ENCODE measurements at regions not wholly inside any gene's neighbourhood (a gene's known extent, or its start where the extent isn't known, plus 50 kb on each side); places are given as distances from the start of the nearest gene placed in this dataset.

DNA sequence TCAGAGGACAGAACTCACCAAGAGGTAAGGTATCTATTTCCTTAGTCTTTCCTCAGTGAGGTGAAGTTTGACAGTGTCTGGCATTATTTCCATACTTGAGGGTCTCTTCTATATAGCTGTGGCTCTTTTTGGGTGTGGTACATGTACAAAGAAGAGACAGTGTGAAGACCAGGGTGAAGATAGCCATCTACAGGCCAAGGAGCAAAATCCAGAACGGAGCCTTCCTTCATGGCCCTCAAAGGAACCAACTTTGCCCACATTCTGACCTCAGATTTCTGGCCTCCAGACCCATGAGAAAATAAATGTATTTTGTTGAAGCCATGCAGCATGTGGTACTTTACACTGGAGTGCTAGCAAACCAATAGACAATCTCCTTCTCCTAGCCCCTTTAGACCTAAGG, 858.5 kb upstream of the B3GALT2 start:
- no peak for FAIRE-seq
- dilution Hi-C loops (cut with MboI; ENCODE audit: extremely low pct_ligation_motif_present, low sequenced_read_pairs), result no loop called here

DNA sequence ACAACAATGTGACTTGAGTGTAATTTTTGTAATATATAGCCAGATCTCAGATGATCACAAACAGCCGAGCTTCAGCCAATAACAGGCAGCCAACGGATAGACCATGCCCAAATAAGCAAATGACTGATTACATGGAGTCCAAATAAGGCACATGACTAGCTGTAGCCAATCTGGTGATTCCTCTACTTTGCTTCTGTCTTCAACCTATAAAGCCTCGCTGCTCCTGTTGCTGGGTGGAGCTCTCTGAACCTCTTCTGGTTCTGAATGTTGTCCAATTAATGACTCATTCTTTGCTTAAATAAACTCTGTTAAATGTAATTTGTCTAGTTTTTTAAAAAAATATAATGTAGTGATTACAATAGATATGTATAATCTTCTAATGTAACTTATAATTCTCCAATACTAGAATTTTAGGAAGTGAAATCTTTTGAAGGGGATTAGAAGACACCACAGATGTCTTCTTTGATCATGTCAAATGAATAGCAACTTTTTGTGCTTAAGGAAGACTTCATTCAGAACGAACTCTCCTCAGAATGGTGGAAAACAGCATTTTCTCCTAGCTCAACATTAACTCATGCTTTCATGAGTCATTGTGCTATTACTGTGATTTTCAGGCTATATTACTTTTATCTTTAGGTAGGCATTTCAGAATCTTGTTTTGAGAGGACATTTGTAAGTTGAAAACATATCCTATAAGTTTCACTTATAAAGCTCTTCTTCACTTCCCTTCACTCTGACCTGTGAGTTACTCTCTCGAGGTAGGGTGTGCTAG, 857.8 kb upstream of the B3GALT2 start:
- CTCF ChIA-PET, result interaction anchor here (1.0 kb wide), 2 partner anchors 14 to 112 kb away, joined by 3 read pairs; no protein-coding TSS in a partner anchor
- no peak overlapping the region for H3K27ac ChIP-seq (ENCODE audit: insufficient read depth, low read depth, low read length)
- no peak for FAIRE-seq

More for the DNA sequence above, 858.5 kb upstream of the B3GALT2 start:
- H3K4me2 ChIP-seq (ENCODE audit: insufficient read depth, low read length), result no peak overlapping the region
- BruUV-seq (replicated peaks), result no TSS peak
- DNase-seq (ENCODE audit: low read depth, low spot score), result no peak
- no peak overlapping the region for H2AFZ ChIP-seq (ENCODE audit: low read depth, low read length)
- no peaks in the 10 kb centered on the region for H3K36me3 ChIP-seq (ENCODE audit: control insufficient read depth in 2 of 2, extremely low read depth in 1 of 2, insufficient read depth in 2 of 2, low read length in 2 of 2)
- H3K79me2 ChIP-seq (ENCODE audit: control insufficient read depth, insufficient read depth, low read length), result no peaks in the 10 kb centered on the region
- H3K9me1 ChIP-seq (replicated peaks; ENCODE audit: control insufficient read depth, extremely low read depth, insufficient read depth, low read length), result no peaks in the 10 kb centered on the region
- H3K4me1 ChIP-seq (ENCODE audit: control insufficient read depth, extremely low read depth, insufficient read depth, low read length), result peaks cover 8% of the 10 kb centered on the region
- H3K4me3 ChIP-seq (replicated peaks in 1 of 3; ENCODE audit: insufficient read depth in 1 of 3, low read depth in 1 of 3, low read length in 3 of 3), result no peak overlapping the region
- TF ChIP-seq FOS (IDR thresholded peaks at IDR 0.05; ENCODE audit: borderline replicate concordance, insufficient read depth, low read length) (no peak), POLR2AphosphoS5 (IDR thresholded peaks at IDR 0.05; ENCODE audit: insufficient read depth, low read depth, low read length) (no peak), POLR2A (IDR thresholded peaks at IDR 0.05; ENCODE audit: low read depth, low read length) (no peak), GATA2 (IDR thresholded peaks at IDR 0.05; ENCODE audit: insufficient read depth, insufficient read length, low read depth, low read length) (no peak), JUN (IDR thresholded peaks at IDR 0.05; ENCODE audit: borderline replicate concordance, insufficient read depth, insufficient read length, low read depth) (no peak)
- TF ChIP-seq, protein P1, sequence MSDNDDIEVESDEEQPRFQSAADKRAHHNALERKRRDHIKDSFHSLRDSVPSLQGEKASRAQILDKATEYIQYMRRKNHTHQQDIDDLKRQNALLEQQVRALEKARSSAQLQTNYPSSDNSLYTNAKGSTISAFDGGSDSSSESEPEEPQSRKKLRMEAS (IDR thresholded peaks at IDR 0.05; ENCODE audit: insufficient read depth, insufficient read length), result no peak
- H3K9ac ChIP-seq (replicated peaks; ENCODE audit: extremely low read depth, insufficient read depth, low read length), result no peak overlapping the region
- no peak overlapping the region for H3K27ac ChIP-seq (ENCODE audit: insufficient read depth, low read depth, low read length)
- H3K9me3 ChIP-seq (replicated peaks; ENCODE audit: control insufficient read depth, insufficient read depth, low read length), result no peaks in the 10 kb centered on the region
- H4K20me1 ChIP-seq (replicated peaks; ENCODE audit: control insufficient read depth, extremely low read depth, insufficient read depth, low read length), result no peaks in the 10 kb centered on the region
- H3K27me3 ChIP-seq (ENCODE audit: control insufficient read depth in 2 of 2, insufficient read depth in 2 of 2, low read length in 2 of 2), result no peaks in the 10 kb centered on the region
- CTCF ChIA-PET, result interaction anchor here (0.7 to 1.1 kb wide), 4 partner anchors 9 to 20 kb away, joined by 3 read pairs; no protein-coding TSS in a partner anchor
- intact Hi-C loops (cut with micrococcal nuclease), result no loop called here
- POLR2A ChIA-PET, result no interaction called here

More for the DNA sequence above, 857.8 kb upstream of the B3GALT2 start:
- intact Hi-C loops (cut with micrococcal nuclease) (no loop called here), dilution Hi-C loops (cut with MboI; ENCODE audit: extremely low pct_ligation_motif_present, low sequenced_read_pairs) (no loop called here)
- no peaks in the 10 kb centered on the region for H3K79me2 ChIP-seq (ENCODE audit: control insufficient read depth, insufficient read depth, low read length)
- H3K36me3 ChIP-seq (ENCODE audit: control insufficient read depth in 2 of 2, extremely low read depth in 1 of 2, insufficient read depth in 2 of 2, low read length in 2 of 2), result no peaks in the 10 kb centered on the region
- no peaks in the 10 kb centered on the region for H3K9me1 ChIP-seq (replicated peaks; ENCODE audit: control insufficient read depth, extremely low read depth, insufficient read depth, low read length)
- no peak overlapping the region for H3K9ac ChIP-seq (replicated peaks; ENCODE audit: extremely low read depth, insufficient read depth, low read length)
- no peak overlapping the region for H2AFZ ChIP-seq (ENCODE audit: low read depth, low read length)
- TF ChIP-seq, protein P2, sequence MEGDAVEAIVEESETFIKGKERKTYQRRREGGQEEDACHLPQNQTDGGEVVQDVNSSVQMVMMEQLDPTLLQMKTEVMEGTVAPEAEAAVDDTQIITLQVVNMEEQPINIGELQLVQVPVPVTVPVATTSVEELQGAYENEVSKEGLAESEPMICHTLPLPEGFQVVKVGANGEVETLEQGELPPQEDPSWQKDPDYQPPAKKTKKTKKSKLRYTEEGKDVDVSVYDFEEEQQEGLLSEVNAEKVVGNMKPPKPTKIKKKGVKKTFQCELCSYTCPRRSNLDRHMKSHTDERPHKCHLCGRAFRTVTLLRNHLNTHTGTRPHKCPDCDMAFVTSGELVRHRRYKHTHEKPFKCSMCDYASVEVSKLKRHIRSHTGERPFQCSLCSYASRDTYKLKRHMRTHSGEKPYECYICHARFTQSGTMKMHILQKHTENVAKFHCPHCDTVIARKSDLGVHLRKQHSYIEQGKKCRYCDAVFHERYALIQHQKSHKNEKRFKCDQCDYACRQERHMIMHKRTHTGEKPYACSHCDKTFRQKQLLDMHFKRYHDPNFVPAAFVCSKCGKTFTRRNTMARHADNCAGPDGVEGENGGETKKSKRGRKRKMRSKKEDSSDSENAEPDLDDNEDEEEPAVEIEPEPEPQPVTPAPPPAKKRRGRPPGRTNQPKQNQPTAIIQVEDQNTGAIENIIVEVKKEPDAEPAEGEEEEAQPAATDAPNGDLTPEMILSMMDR (IDR thresholded peaks at IDR 0.05; ENCODE audit: extremely low read depth in 1 of 2, insufficient read depth in 1 of 2, low read depth in 1 of 2, low read length in 2 of 2), result no peak
- TF ChIP-seq POLR2A (IDR thresholded peaks at IDR 0.05; ENCODE audit: low read depth, low read length) (no peak), MYC (IDR thresholded peaks at IDR 0.05; ENCODE audit: low read depth, low read length) (no peak), GATA2 (IDR thresholded peaks at IDR 0.05; ENCODE audit: insufficient read depth, insufficient read length, low read depth, low read length) (no peak), EZH2 (IDR thresholded peaks at IDR 0.05; ENCODE audit: borderline replicate concordance, low read depth, low read length, severe bottlenecking) (no peak), JUN (IDR thresholded peaks at IDR 0.05; ENCODE audit: borderline replicate concordance, insufficient read depth, insufficient read length, low read depth) (no peak), POLR2AphosphoS5 (IDR thresholded peaks at IDR 0.05; ENCODE audit: insufficient read depth, low read depth, low read length) (no peak), FOS (IDR thresholded peaks at IDR 0.05; ENCODE audit: borderline replicate concordance, insufficient read depth, low read length) (no peak)
- TF ChIP-seq, protein P1 (IDR thresholded peaks at IDR 0.05; ENCODE audit: insufficient read depth, insufficient read length), result no peak
- H3K4me1 ChIP-seq (ENCODE audit: control insufficient read depth, extremely low read depth, insufficient read depth, low read length), result peaks cover 8% of the 10 kb centered on the region
- no peaks in the 10 kb centered on the region for H4K20me1 ChIP-seq (replicated peaks; ENCODE audit: control insufficient read depth, extremely low read depth, insufficient read depth, low read length)
- DNase-seq (ENCODE audit: low read depth, low spot score), result no peak
- H3K4me3 ChIP-seq (replicated peaks in 1 of 3; ENCODE audit: insufficient read depth in 1 of 3, low read depth in 1 of 3, low read length in 3 of 3), result no peak overlapping the region
- H3K27me3 ChIP-seq (ENCODE audit: control insufficient read depth in 2 of 2, insufficient read depth in 2 of 2, low read length in 2 of 2), result no peaks in the 10 kb centered on the region
- H3K9me3 ChIP-seq (replicated peaks; ENCODE audit: control insufficient read depth, insufficient read depth, low read length), result no peaks in the 10 kb centered on the region
- H3K4me2 ChIP-seq (ENCODE audit: insufficient read depth, low read length), result no peak overlapping the region
- POLR2A ChIA-PET, result no interaction called here
- BruUV-seq (replicated peaks), result no TSS peak
